Islet of Langerhans (tissue), 1 donor: ENCODE measurements at regions not wholly inside any gene's neighbourhood (a gene's known extent, or its start where the extent isn't known, plus 50 kb on each side); places are given as distances from the start of the nearest gene placed in this dataset.

Experiments
- FAIRE-seq: peaks from one replicate; lab custom pipeline; 2011; peaks lifted over from hg19 to GRCh38; lab: Jason Lieb, UNC

DNA sequence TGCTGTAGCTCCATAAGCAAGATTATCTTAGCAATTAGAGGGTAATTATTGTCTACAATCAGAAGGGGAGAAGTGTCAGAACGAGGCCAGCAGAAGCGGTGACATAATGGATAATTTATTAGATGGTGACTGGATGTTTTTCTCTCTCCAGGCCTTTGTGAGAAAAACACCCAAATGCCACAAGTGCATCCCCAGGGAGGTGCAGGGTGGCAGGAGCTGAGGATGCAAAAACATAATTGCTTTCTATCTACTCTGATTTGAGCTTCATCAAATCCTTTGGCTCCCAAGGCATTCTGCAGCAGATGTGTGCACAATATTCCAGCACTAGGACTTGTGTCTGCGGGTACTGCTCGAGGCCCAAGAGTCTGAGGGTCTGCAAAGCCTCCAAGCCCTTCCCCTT lies 220.1 kb upstream of the SERP2 start:
- FAIRE-seq: no peak

DNA sequence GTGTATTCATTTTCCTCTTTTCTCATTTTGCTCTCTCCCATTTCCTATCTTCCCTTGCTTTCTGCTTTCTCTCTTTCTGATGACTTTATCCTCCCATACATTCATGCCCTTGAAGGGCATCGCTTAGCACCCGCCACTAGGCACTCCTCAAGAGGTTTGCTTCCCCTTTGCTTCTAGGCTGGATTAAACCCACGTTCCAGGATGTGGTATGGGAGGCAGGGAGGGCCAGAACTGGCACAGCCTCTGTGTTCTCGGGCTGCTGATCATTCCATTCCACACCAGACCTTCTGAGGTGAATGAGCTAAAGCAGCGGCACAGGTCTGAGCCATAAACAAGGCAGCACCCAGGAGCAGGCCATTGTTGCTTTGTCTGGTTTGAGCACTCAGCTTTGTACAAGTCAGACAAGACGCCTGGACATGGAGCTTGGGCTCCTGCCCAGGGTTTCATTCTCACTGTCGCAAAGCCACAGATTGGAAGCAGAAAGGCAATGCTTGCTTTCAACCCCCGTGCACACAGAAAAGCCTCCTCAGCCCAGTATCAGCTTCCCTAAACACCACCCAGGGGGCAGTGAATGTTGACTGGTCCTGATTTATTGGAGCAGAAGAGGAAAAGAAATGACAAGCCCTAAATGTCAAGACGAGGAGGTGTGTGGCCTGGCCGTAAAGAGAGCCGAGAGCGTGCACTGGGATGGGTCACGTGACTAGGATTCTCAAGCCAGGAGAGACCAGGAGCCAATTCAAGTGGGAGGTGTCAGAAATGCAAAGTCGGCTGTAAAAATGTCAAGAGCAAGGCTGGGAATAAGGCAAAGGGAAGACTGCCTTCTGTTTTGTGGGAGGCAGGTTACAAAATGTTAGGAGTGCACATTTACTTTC lies 218.0 kb upstream of the SERP2 start:
- FAIRE-seq: no peak

DNA sequence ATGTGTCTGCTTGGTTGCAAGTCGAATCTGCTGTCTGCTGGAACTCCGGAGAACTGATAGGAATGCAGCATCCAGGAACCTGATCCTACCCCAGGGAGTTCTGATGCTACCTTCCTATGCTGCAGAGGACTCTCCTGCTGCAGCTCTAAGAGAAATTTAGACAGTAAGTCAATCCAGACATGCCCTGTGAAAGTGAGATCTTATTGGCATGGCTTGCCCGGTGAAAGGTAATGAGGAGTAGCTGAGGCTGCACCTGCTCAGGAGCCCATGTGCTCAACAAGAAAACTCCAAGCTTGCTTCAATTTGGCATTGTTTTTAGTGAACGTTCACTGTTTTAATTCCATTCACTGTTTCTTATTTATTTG lies 217.3 kb upstream of the SERP2 start:
- no peak for FAIRE-seq

DNA sequence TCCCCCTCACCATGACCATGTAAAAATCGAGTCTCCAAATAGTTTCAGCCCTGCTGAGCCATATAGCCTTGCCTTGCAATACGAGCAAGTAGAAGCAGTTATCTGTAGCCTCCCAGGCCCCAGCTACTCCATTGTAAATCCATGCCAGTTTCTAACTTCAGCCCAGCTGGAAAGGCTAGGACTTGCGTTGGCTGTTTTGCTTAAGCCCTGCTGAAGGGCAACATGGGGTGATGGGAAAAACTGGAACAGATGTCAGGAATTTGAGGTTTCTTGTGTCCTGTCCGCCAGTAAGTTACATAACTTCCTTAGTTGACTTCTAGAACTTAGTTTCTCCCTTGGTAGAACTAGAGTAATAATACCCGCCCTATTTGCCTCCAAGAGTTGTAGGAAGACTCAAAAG lies 216.0 kb upstream of the SERP2 start:
- no peak for FAIRE-seq

DNA sequence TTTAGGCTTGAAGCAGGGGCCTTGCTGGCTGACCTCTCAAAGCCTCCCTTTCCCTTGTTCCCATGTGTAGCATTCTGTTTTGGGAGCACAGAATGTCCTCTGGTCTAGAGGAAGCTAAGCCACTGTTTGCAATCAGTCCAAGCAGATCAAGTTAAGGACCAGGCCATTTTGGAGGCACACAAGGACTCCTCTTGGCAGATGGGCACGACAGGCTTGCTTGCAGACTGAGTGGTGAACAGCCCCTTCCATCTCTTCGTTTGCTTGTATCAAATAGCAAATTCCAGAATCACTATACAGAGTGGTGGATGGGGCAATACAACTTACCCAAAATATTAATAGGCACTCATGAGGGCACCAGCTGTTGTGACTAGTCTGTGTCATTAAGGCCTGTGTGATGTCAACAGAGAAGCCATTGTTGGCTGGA lies 215.5 kb upstream of the SERP2 start:
- FAIRE-seq: no peak

DNA sequence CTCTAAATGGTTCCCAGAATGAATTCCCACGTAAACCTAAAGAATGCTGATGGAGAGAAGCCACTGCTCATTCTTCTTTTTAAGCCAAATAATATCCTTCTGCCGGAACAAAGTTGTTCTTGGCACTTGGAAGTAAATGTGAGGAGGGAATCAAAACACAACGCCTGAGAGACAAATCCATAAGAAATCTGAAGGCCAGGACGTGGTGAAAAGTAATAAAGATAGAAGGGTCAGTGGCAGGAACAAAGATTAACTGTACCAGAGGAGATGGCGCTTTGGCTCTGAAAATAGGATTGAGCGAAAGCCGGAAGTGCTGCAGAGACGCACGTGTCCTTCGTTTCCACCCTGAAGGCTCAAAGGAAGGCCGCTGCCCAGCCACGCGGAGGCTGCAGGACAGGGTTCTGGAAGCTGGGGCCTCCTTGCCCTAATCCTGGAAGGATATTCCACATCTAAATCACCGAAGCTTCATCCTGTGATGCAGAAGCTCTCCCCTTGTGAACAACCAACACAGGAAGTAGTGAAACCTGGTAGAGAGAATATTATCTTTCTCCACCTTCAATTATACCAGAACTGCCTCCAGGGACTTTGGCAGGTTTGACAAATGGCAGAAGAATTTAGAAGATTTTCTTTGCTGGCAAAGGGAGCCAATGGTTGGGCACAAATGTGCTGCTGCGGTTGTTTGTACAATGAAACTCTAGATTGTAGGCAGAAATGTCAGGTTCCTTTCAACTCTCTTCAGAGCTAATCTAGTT lies 214.6 kb upstream of the SERP2 start:
- no peak for FAIRE-seq

DNA sequence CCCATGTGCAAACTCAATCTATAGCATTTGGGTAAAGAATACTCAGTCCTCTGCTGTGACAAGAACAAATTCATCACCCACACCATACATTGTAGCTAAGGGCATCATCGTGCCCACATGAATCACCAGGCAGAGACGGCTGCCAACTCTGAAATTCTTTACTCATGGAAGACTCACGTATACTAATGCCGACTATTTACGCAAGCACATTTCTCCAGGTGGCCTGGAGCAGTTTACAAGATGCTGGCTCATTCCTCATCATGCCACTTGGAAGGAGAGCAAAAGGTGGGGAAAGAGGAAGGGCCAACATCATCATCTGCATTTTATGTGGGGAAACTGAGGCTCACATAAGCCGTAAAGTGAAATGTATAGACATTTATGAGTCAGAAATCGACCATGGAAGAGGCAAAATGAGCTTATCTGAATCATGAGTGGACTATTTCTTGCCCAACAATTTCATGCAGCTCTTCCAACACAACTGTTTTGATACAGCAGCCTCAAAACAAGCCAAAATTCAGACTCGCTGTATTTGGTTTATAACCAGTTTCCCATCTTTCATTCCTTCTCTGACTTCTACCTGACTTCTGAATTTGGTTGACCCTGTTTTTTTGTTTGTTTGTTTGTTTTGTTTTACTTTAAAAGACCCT lies 213.9 kb upstream of the SERP2 start:
- FAIRE-seq: peak; percentile 79

DNA sequence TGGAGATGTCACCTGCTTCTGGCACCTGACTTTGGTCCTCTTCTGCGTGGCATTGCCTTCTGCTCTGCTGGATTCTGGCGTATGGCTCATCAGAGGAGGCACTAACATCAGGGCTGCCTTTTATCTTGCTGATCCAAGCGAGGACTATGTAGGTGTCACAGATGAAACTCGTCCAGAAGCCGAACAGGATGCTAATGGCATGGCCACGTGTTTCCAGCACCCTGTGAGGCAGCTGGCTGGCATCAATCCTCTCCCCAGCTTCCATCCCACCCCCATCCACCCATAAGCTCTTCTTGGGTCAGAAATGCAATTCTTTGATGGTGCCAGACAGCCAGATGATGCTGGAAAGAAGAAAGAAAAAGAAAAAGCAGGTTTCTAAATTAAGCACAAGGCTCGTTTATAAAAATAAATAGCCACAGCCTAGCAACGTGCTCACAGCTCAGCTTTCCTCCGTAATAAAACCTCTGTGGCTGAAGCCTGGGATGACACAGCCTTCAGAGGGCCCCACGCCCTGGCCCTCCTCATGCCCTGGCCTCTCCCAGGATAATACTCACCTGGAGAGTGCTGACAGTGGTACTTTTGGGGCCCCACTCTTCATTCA lies 212.9 kb upstream of the SERP2 start:
- FAIRE-seq: peak; percentile 84

DNA sequence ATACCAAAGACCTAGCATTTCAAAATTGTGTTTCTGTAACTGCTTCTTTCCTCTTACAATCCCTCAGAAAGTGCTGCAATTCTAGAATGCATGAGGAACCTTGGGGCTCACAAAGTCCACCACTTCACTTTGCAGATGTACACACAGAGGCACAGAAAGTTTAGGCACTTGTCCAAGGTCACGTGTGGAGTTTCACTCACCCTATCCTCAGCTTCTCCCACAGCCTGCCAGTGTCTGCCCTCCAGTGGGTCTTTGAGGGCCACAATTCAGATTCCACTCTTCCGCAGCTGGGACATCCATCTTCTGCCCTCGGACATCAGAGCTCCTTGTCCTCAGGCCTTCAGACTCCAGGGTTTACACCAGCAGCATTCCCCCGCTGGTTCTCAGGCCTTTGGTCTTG lies 210.5 kb upstream of the SERP2 start:
- no peak for FAIRE-seq

DNA sequence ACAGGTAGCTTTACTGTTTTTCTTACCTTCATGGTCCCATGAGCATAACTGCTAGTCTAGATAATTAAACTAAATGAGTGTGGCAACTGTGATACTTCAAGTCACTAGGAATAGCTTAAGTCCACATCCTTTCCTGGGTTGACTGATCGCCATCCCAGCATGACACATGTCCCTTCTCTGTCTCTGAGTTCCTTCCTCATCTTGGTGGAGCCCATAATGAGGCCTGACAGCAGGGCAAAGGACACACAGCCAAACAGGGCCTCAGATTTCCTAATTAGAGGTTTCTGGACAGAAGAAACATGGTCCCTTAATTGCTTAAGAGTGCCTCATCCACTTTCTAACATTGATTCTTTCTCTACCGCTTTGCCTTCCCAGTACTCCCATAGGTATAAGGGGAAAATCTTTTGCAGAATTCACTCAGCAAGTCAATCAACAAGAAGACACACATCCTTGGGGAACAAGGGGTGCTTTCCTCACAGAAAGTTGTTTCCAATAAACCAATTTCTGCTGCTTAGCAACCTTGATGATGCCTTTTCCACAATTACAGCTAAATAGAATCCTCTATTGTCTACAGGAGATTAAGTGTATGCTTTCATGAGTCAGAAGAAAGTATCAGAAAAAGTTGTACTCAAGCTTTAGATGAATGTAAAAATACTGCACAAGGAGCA lies 208.3 kb upstream of the SERP2 start:
- FAIRE-seq: no peak

DNA sequence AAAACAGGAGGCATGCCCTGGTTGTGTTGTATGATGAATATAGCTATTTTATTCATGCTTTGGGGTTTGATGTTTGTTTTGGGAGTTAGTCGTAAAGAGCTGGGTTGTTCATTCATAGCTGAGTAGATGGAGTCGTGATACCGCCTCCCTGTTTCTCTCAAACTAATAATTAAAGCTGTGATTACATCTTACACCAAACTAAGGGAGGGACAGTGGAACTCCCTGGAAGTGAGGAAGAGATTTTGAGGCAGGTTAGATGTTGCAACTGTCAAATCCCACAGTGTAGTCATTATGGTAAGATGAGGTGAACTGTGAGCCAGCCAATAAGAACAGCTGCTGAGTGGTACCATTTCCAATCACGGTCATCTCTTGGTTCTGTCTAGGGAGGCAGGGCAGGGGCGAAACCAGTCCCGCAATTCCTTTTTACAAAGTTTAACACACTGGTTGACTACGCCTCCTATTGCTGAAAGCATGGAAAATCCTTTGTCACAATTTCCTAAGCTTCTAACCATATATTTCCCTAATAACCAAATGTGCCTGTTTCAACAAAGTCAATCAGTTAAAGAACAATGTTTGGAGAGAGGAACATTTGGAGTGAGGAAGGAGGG lies 207.6 kb upstream of the SERP2 start:
- FAIRE-seq: no peak

DNA sequence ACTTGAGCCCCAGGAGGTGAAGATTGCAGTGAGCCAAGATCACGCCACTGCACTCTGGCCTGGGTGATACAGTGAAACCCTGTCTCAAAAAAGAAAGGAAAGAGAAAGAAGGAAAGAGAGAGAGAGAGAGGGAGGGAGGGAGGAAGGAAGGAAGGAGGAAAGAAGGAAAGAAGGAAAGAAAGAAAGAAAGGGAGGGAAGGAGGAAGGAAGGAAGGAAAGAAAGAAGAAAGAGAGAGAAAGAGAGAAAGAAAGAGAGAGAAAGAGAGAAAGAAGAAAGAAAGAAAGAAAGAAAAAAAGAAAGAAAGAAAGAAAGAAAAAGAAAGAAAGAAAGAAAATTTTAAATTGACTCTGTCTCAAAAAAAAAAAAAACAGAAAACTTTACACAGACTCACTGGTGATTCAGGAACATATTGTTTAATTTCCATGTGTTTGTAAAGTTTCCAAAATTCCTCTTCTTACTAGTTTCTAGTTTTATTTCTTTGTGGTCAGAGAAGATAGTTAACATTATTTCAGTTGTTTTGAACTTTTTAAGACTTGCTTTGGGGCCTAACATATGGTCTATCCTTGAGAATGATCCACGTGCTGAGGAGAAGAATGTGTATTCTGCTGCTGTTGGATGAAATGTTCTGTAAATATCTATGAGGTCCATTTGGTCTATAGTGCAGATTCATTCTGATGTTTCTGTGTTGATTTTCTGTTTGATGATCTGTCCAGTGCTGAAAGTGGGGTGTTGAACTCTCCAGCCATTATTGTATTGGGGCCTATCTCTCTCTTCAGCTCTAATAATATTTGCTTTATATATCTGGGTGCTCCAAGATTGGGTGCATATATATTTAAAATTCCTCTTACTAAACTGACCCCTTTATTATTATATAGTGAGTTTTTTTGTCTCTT lies 204.4 kb upstream of the SERP2 start:
- peak; percentile 43 for FAIRE-seq

DNA sequence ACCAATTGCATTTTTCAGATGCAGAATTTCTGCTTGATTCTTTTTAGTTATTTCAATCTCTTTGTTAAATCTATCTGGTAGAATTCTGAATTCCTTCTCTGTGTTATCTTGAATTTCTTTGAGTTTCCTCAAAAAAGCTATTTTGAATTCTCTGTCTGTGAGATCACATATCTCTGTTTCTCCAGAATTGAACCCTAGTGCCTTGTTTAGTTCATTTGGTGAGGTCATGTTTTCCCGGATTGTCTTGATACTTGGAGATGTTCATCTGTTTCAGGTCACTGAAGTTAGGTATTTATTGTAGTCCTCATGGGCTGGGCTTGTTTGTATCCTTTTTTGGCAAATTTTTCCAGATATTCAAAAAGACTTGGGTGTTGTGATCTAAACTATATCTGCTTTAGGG lies 202.9 kb upstream of the SERP2 start:
- FAIRE-seq: no peak

DNA sequence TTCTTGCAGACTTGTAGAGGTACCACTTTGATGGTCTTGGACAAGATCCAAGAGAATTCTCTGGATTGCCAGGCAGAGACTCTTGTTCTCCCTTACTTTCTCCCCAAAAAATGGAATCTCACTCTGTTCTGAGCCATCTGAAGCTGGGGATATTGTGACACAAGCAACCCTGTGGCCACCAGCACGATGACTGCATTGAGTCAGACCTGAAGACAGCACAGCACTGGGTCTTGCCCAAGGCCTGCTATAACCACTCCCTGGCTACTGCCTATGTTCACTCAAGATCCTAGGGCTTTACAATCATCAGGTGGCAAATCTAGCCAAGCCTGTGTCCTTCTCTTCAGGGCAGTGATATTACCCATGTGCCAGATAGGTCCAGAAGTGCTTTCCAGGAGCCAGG lies 202.5 kb upstream of the SERP2 start:
- FAIRE-seq: no peak

DNA sequence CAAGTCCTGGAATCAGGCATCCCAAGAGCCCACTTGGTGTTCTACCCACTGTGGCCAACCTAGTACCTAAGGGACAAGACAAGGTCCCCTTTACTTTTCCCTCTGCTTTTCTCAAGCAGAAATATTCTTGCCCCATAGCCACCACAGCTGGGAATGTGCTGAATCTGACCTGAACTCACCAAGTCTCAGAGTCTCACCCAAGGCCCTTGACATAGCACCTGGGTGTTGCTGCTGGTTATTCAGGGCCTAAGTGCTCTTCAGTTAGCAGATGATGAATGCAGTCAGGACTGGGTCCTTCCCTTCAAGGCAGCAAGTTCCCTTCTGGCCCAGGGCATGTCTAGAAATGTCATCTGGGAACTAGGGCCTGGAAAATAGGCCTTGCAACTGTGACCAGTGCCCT lies 201.8 kb upstream of the SERP2 start:
- no peak for FAIRE-seq

DNA sequence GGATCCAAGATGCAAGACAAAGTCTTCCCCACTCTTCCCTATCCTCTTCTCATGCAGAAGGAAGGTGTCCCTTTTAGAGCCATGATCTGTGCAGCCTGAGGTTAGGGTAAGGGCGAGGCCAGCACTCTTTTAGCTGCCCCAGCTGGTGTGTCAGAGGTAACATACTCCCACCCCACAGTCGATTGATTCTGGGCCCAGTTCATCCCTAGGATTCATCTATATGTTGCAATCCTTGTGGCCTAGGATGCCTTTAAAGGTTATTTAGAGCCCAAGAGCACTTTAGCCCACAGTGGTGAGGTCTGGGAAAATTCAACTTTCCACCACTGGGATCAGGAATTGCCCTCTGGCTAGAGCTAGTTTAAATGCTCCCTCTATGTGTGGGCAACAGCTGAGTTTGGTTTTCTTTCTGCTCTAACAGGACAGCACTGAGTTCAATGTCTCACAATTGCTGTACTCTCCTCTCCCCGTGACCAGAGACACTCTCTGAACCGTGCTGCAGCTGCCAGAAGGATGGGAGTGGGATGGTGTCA lies 201.3 kb upstream of the SERP2 start:
- no peak for FAIRE-seq

DNA sequence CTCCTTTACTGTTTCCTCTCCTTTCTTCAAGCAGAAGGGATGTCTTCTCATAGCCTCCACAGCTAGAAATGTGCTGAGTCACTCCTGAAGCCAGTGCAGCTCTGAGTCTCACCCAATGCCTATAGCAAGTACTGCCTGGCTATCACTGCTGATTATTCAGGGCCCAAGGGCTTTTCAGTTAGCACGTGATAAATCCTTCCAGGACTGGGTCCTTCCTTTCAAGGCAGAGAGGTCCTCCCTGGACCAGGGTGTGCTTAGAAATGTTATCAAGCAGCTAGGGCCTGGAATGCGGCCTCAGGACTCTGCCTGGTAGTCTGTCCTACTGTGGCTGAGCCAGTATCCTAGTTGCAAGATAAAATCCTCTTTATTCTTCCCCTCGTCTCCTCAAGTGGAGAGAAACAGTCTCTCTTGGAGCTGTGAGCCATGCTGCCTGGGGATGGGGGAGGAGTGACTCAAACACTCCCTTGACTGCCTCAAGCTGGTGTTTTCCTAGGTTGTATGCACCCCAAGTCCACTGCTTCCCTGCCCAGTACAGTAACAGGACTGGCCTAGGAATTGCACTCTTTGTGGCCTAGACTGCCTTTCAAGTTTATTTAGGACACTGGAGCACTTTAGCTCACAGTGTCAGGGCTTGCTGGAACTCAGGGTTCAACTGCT lies 198.7 kb upstream of the SERP2 start:
- no peak for FAIRE-seq

DNA sequence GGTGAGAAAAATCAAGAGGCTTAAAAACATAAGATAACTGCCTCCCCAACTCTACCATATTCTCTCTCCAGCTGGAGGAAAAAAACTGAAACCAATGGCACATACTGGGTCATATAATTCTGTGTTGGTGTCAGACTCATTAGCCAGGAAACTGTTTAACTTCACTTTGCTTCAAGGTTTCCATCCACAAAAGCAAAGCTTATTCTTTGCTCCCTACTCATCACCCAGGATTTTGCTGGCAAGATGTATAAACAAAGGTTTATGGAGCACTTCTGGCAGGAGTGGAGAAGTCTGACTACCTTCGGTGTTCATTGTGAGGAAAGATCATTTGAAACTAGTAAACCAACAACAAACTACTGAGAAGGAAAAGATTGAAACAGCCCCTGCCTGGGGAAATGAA lies 197.5 kb upstream of the SERP2 start:
- FAIRE-seq: no peak

DNA sequence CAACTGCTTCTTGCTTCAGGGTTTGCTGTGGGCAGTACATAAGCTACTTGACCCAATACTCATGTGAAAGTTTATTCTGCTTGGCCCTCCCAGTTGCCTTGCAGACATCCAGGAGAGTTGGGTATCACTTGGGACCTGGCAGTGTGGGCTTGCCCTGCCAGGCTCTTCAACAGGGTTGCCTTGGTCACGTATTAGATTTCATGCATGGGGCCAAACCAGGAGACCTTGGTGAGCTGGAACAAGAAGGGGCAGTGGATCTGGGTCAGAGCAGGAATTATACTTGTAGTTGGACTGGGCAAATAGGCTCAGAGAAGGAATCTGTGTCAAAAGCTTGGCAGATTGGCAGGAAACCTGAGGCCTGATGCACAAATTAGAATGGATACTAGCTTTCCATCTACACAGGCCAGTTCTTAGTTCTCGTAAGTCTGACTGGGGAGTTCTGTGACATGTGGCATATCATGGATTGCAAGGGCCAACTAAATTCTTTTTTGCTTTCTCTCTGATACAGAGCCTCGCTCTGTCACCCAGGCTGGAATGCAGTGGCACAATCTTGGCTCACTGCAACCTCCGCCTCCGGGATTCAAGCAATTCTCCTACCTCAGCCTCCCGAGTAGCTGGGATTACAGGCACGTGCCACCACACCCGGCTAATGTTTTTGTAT lies 192.6 kb upstream of the SERP2 start:
- FAIRE-seq: no peak
